Activated T-helper 1 cell treated with anti-CD3 and anti-CD28 coated beads, Interleukin-12 subunit alpha, Interleukin-12 subunit beta, Interleukin-2, Interleukin-4 antibody, amounts not matched to agents 30 ng/mL and 10 ng/mL and 1 ng/mL, durations not matched to agents 14 hours and 24 hours and 36 hours (primary cell): ENCODE measurements at regions not wholly inside any gene's neighbourhood (a gene's known extent, or its start where the extent isn't known, plus 50 kb on each side); places are given as distances from the start of the nearest gene placed in this dataset.

ENCODE experiments used
- DNase-seq: peaks from one replicate; pipeline ENCODE4 v3.0.0; 2021; ENCODE audit warnings: low spot score
- H3K27ac Mint-ChIP-seq: one replicate; pipeline ENCODE4 v1.8.0; 2021; ENCODE audit warnings: mild to moderate bottlenecking, mixed read lengths
- H3K27me3 Mint-ChIP-seq: one replicate; pipeline ENCODE4 v1.8.0; 2022; ENCODE audit warnings: mild to moderate bottlenecking, moderate library complexity, mixed read lengths; ENCODE audit not compliant: insufficient read depth
- H3K36me3 Mint-ChIP-seq: one replicate; pipeline ENCODE4 v1.8.0; 2021; ENCODE audit warnings: low read depth, mixed read lengths
- H3K4me1 Mint-ChIP-seq: one replicate; pipeline ENCODE4 v1.8.0; 2021; ENCODE audit warnings: low read depth, mixed read lengths
- H3K4me3 Mint-ChIP-seq: one replicate; pipeline ENCODE4 v1.8.0; 2021; ENCODE audit warnings: mild to moderate bottlenecking, moderate library complexity, mixed read lengths
- H3K9me3 Mint-ChIP-seq: one replicate; pipeline ENCODE4 v1.8.0; 2021; ENCODE audit warnings: mixed read lengths
- intact Hi-C: fragments of 100-400 bp; cut with micrococcal nuclease; formaldehyde crosslinking; loops from one replicate; pipeline ENCODE4 v1.15.1; 2024

GRCh38 chr2:71776227-71776626, 322.9 kb downstream of the DYSF start:
- Mint-ChIP-seq H3K4me3 (no peak overlapping the region), H3K27ac (no peak overlapping the region), H3K4me1 (no peaks in the 10 kb centered on the region), H3K27me3 (no peaks in the 10 kb centered on the region), H3K9me3 (no peaks in the 10 kb centered on the region), H3K36me3 (no peaks in the 10 kb centered on the region)
- no peak for DNase-seq
- intact Hi-C loops, result no loop called here

- Mint-ChIP-seq H3K4me1 (no peaks in the 10 kb centered on the region), H3K27ac (no peak overlapping the region), H3K36me3 (no peaks in the 10 kb centered on the region), H3K4me3 (no peak overlapping the region), H3K27me3 (no peaks in the 10 kb centered on the region), H3K9me3 (no peaks in the 10 kb centered on the region)
- no peak for DNase-seq
- intact Hi-C loops, result no loop called here
Measured at GRCh38 chr2:71773218-71773617, 319.9 kb downstream of the DYSF start.

DNA sequence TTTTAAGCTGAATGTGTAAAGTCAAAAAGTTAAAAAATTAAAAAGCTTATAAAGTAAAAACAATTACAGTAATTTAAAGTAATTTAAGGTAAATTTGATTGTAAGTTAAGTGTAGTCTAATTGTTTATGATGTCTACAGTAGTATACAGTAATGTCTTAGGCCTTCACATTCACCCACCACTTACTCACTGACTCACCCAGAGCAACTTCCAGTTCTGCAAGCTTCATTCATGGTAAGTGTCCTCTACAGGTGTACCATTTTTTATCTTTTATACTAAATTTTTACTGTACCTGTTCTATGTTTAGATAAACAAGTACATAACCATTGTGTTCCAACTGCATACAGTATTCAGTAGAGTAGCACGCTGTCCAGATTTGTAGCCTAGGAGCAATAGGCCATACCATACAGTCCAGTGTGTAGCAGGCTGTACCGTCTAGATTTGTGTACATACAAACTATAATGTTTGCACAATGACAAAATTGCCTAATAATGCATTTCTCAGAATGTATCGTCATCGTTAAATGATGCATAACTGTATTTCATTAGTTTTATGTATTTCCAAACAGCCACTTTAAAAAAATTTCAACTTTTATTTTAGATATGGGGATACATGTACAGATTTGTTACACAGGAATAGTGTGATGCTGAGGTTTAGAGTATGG, 319.3 kb downstream of the DYSF start:
- H3K9me3 Mint-ChIP-seq, result no peaks in the 10 kb centered on the region
- no peak overlapping the region for H3K27ac Mint-ChIP-seq
- DNase-seq, result no peak
- no peaks in the 10 kb centered on the region for H3K36me3 Mint-ChIP-seq
- no peaks in the 10 kb centered on the region for H3K4me1 Mint-ChIP-seq
- intact Hi-C loops, result no loop called here
- H3K27me3 Mint-ChIP-seq, result no peaks in the 10 kb centered on the region
- H3K4me3 Mint-ChIP-seq, result no peak overlapping the region

GRCh38 chr2:71767663-71768062, 314.3 kb downstream of the DYSF start:
- no peaks in the 10 kb centered on the region for H3K36me3 Mint-ChIP-seq
- no peak for DNase-seq
- intact Hi-C loops, result no loop called here
- H3K9me3 Mint-ChIP-seq, result no peaks in the 10 kb centered on the region
- H3K4me3 Mint-ChIP-seq, result no peak overlapping the region
- no peaks in the 10 kb centered on the region for H3K4me1 Mint-ChIP-seq
- peaks cover 2% of the 10 kb centered on the region for H3K27me3 Mint-ChIP-seq
- H3K27ac Mint-ChIP-seq, result no peak overlapping the region

DNA sequence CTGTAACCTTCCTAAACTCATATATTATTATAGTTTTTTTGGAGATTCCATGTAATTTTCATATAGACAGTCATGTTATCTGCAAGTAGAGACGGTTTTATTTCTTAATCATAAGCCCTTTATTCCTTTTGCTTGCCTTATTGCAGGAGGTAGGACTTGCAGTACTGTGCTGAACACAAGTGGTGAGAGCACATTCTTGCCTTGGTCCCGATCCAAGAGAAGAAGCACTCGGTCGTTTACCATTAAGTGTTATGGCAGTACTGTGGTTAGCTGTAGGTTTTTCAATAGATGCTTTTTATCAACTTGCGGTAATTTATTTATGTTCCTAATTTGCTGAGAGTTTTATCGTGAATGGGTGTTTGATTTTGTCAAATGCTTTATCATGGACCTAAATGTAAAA, 305.7 kb downstream of the DYSF start:
- DNase-seq, result no peak
- no peak overlapping the region for H3K4me3 Mint-ChIP-seq
- H3K36me3 Mint-ChIP-seq, result no peaks in the 10 kb centered on the region
- H3K27me3 Mint-ChIP-seq, result peaks cover 1% of the 10 kb centered on the region
- no peaks in the 10 kb centered on the region for H3K9me3 Mint-ChIP-seq
- intact Hi-C loops, result no loop called here
- H3K4me1 Mint-ChIP-seq, result no peaks in the 10 kb centered on the region
- H3K27ac Mint-ChIP-seq, result no peak overlapping the region

DNA sequence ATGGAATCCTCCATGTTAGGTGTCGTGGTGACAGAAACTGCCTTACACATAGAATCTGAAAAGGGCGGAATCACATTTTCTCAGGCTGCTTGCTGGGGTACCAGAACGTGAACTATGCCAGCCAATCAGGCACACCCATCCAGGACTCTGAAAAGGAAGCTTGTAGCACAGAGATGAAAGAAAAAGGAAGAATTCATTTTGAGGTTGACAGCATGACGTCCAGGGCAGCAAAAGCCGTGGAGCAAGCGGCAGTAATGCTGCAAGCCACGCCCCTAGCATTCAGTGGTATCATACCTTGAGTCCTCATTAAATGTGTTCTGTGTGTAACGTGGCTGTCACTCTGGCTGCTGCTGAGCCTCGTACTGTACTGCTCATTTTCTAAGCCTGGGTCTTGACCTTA, 304.0 kb downstream of the DYSF start:
- H3K9me3 Mint-ChIP-seq, result no peaks in the 10 kb centered on the region
- H3K4me3 Mint-ChIP-seq, result no peak overlapping the region
- no peak overlapping the region for H3K27ac Mint-ChIP-seq
- H3K4me1 Mint-ChIP-seq, result no peaks in the 10 kb centered on the region
- H3K36me3 Mint-ChIP-seq, result no peaks in the 10 kb centered on the region
- DNase-seq, result no peak
- intact Hi-C loops, result no loop called here
- peaks cover 1% of the 10 kb centered on the region for H3K27me3 Mint-ChIP-seq

DNA sequence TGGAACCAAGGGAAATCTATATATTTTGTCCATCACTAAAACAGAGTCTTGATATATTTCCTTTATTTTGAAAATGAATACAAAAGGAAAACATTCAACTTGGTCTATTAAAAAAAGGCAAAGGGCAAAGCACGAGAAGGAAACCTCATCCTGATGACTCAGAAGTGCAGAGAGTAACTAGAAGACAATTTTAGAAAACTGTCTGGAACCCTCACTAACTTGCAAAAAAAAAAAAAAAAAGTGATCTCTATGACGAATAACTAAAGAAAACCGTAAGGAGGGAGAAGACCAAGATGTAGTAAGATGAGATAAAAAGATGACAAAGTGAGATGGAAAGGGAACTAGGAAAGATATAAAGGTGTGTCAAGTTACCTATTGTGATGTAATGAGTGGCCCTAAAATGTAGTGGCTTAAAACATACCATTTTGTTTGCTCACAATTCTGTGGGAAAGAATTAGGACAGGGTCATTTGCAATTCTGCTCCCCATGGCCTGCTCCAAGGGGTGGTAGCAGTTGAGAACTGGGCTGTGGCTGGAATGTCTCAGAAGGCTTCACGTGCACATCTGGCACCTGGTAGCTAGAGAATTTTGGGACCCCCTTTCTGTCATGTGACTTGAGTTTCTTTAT, 303.0 kb downstream of the DYSF start:
- Mint-ChIP-seq H3K4me3 (no peak overlapping the region), H3K36me3 (no peaks in the 10 kb centered on the region), H3K4me1 (no peaks in the 10 kb centered on the region), H3K27ac (no peak overlapping the region), H3K9me3 (peaks cover 4% of the 10 kb centered on the region), H3K27me3 (no peaks in the 10 kb centered on the region)
- DNase-seq, result no peak
- intact Hi-C loops, result no loop called here

- intact Hi-C loops, result no loop called here
- Mint-ChIP-seq H3K4me3 (no peak overlapping the region), H3K27me3 (no peaks in the 10 kb centered on the region), H3K36me3 (no peaks in the 10 kb centered on the region), H3K9me3 (peaks cover 4% of the 10 kb centered on the region), H3K4me1 (no peaks in the 10 kb centered on the region), H3K27ac (no peak overlapping the region)
- DNase-seq, result no peak
Measured at GRCh38 chr2:71751590-71751989, 298.2 kb downstream of the DYSF start.

- Mint-ChIP-seq H3K9me3 (peaks cover 4% of the 10 kb centered on the region), H3K4me3 (no peak overlapping the region), H3K27me3 (no peaks in the 10 kb centered on the region), H3K27ac (no peak overlapping the region), H3K4me1 (no peaks in the 10 kb centered on the region), H3K36me3 (no peaks in the 10 kb centered on the region)
- intact Hi-C loops, result no loop called here
- no peak for DNase-seq
Measured at GRCh38 chr2:71749671-71750101, 296.3 kb downstream of the DYSF start.

GRCh38 chr2:71748227-71748626, 294.9 kb downstream of the DYSF start:
- H3K36me3 Mint-ChIP-seq, result no peaks in the 10 kb centered on the region
- peaks cover 3% of the 10 kb centered on the region for H3K27me3 Mint-ChIP-seq
- peaks cover 4% of the 10 kb centered on the region for H3K9me3 Mint-ChIP-seq
- no peak overlapping the region for H3K4me3 Mint-ChIP-seq
- no peak overlapping the region for H3K27ac Mint-ChIP-seq
- DNase-seq, result no peak
- no peaks in the 10 kb centered on the region for H3K4me1 Mint-ChIP-seq
- intact Hi-C loops, result no loop called here

DNA sequence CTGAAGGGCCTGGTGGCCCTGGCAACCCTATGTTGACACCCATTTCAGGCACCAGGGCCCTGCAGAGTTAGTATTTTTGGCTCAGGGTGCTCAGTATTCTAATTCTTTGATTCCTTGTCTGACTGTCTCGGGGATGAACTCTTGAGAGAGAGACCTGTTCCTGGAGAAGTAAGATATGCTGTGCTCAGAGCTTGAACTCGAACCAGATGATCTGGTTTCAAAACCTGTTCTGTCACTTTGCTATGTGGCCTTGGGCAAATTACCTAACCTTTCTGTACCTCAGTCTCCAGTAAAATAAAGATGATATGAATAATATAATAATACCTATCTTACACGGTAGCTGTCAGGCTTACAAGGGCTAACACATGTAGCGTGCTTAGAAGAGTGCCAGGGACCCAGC, 294.2 kb downstream of the DYSF start:
- H3K27ac Mint-ChIP-seq, result no peak overlapping the region
- peaks cover 4% of the 10 kb centered on the region for H3K9me3 Mint-ChIP-seq
- no peak overlapping the region for H3K4me3 Mint-ChIP-seq
- no peaks in the 10 kb centered on the region for H3K4me1 Mint-ChIP-seq
- H3K36me3 Mint-ChIP-seq, result no peaks in the 10 kb centered on the region
- intact Hi-C loops, result no loop called here
- DNase-seq, result no peak
- H3K27me3 Mint-ChIP-seq, result peaks cover 3% of the 10 kb centered on the region

DNA sequence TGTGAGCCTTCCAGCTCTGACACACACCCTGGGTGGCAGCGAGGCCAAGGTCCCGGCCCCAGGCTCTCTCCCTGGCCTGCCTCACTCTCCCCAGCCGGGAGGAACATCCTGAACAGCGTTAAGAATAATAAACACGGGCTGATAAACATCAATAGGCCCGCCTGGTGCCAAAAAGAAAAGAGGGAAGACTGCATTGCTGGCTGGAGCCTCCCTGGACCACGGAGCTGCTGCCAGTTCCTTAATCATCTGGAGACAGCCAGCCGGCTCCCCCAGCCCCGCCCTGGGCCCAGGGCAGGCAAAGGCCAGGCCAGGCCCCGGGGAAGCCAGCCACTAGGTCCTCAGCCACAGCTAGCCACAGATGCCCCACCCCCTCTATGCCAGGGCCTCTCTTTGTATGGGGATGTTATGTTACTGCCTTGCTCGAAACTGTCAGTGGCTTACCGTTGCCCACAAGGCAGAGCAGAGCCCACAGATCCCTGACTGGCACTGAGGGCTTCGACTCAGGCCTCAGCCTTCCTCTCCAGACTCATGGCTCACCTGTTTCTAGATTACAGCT, 293.7 kb downstream of the DYSF start:
- Mint-ChIP-seq H3K4me1 (no peaks in the 10 kb centered on the region), H3K4me3 (no peak overlapping the region), H3K9me3 (peaks cover 3% of the 10 kb centered on the region), H3K27ac (no peak overlapping the region), H3K36me3 (no peaks in the 10 kb centered on the region), H3K27me3 (peaks cover 3% of the 10 kb centered on the region)
- DNase-seq, result no peak
- intact Hi-C loops, result no loop called here

DNA sequence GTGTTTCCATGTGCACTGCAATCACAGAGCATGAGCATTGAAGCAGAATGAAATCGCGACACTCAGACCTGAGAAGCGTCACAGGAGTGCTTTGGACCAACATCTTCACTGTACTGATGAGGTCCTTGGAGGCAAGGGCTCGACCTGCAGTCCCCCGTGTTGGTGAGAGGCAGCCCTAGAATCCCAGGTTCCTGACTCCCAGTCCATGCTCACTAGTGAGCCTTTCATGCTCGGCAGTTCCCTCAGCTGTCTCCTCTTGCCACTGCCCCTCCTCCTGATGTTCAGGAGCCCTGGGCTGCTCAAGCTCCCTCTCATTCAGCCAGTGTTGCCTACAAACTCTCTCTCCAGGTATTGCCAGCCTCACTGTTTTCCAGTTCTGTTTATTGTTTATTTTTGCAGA, 291.4 kb downstream of the DYSF start:
- Mint-ChIP-seq H3K4me3 (no peak overlapping the region), H3K4me1 (no peaks in the 10 kb centered on the region), H3K36me3 (no peaks in the 10 kb centered on the region), H3K9me3 (no peaks in the 10 kb centered on the region), H3K27me3 (peaks cover 3% of the 10 kb centered on the region), H3K27ac (no peak overlapping the region)
- intact Hi-C loops, result no loop called here
- no peak for DNase-seq
